SH-SY5Y (cell line): ENCODE measurements at regions not wholly inside any gene's neighbourhood (a gene's known extent, or its start where the extent isn't known, plus 50 kb on each side); places are given as distances from the start of the nearest gene placed in this dataset.

Experiments used
- GATA2 ChIP-seq: IDR thresholded peaks from 2 replicates; pipeline ENCODE4 v1.6.1; 2011; ENCODE audit warnings: mild to moderate bottlenecking, low read depth, low read length
- GATA3 ChIP-seq: IDR thresholded peaks from 2 replicates; pipeline ENCODE4 v1.6.1; 2011; ENCODE audit warnings: low read depth, mild to moderate bottlenecking, low read length, moderate library complexity

GRCh38 chr11:42315267-42315666, 855.8 kb upstream of the LRRC4C start:
- TF ChIP-seq GATA2 (no peak), GATA3 (no peak)
